HL-60 (cell line): ENCODE measurements at regions not wholly inside any gene's neighbourhood (a gene's known extent, or its start where the extent isn't known, plus 50 kb on each side); places are given as distances from the start of the nearest gene placed in this dataset.

Source experiments
- DNase-seq, 2 experiments: peaks; one replicate each; pipeline ENCODE4 v3.0.0-alpha.2; 2010 to 2020; ENCODE audit warnings: low read depth in 1 of 2, low spot score in 1 of 2
- H3K27ac ChIP-seq: fragments of 250-450 bp; sonication (Bioruptor Pico); replicated peaks from 2 replicates; pipeline ENCODE4 v1.5.1; 2020; ENCODE audit warnings: mild to moderate bottlenecking, moderate library complexity
- H3K27me3 ChIP-seq: fragments of 250-450 bp; sonication (Bioruptor Pico); 2 replicates; pipeline ENCODE4 v1.5.1; 2021; ENCODE audit warnings: mild to moderate bottlenecking, moderate library complexity; ENCODE audit not compliant: insufficient read depth, poor library complexity, severe bottlenecking
- H3K4me3 ChIP-seq: replicated peaks from 2 replicates; pipeline ENCODE4 v1.5.1; 2011; ENCODE audit warnings: mild to moderate bottlenecking, control low read depth, low read length; ENCODE audit not compliant: insufficient read depth
- GABPA ChIP-seq: IDR thresholded peaks from 2 replicates; pipeline ENCODE4 v1.6.1; 2012; ENCODE audit warnings: low read depth
- POLR2AphosphoS5 ChIP-seq: IDR thresholded peaks from 2 replicates; pipeline ENCODE4 v1.6.1; 2012; ENCODE audit warnings: low read depth
- SPI1 ChIP-seq: IDR thresholded peaks from 2 replicates; pipeline ENCODE4 v1.6.1; 2012; ENCODE audit warnings: low read depth, mild to moderate bottlenecking, borderline replicate concordance
- TF ChIP-seq, protein P1 (sequence below): IDR thresholded peaks from 2 replicates; pipeline ENCODE4 v1.6.1; 2012; ENCODE audit warnings: low read depth; ENCODE audit not compliant: insufficient replicate concordance
- TF ChIP-seq, protein P2 (sequence below): IDR thresholded peaks from one replicate; pipeline ENCODE4 v1.5.1; 2011; ENCODE audit warnings: low read length, control low read depth, inconsistent platforms; ENCODE audit not compliant: insufficient read depth

DNA sequence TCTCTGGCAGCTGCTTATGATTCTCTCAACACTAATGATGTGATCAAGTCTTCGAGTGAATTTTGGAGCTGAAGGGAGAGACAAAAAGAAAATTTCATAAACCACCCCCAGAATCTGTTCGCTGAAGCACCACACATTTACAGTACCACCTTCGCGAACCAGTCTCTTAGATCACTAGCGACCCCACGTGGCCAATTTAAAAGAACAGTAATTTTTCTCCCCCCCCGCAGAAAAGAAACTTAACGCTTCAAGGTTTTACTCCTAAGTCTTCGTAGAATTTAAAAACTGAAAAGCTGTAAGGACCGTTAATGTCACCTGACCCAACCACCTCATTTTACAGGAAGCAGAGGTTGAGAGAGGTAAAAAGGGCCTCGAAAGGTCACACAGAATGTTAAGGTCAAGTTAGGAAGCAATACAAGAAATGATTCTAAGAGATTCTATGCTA, 187.5 kb downstream of the QDPR start:
- H3K27me3 ChIP-seq, result no peaks in the 10 kb centered on the region
- TF ChIP-seq, protein P1, sequence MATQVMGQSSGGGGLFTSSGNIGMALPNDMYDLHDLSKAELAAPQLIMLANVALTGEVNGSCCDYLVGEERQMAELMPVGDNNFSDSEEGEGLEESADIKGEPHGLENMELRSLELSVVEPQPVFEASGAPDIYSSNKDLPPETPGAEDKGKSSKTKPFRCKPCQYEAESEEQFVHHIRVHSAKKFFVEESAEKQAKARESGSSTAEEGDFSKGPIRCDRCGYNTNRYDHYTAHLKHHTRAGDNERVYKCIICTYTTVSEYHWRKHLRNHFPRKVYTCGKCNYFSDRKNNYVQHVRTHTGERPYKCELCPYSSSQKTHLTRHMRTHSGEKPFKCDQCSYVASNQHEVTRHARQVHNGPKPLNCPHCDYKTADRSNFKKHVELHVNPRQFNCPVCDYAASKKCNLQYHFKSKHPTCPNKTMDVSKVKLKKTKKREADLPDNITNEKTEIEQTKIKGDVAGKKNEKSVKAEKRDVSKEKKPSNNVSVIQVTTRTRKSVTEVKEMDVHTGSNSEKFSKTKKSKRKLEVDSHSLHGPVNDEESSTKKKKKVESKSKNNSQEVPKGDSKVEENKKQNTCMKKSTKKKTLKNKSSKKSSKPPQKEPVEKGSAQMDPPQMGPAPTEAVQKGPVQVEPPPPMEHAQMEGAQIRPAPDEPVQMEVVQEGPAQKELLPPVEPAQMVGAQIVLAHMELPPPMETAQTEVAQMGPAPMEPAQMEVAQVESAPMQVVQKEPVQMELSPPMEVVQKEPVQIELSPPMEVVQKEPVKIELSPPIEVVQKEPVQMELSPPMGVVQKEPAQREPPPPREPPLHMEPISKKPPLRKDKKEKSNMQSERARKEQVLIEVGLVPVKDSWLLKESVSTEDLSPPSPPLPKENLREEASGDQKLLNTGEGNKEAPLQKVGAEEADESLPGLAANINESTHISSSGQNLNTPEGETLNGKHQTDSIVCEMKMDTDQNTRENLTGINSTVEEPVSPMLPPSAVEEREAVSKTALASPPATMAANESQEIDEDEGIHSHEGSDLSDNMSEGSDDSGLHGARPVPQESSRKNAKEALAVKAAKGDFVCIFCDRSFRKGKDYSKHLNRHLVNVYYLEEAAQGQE, result no peak
- no peak overlapping the region for H3K27ac ChIP-seq
- peak; percentile 8 to 18 for DNase-seq
- no peak overlapping the region for H3K4me3 ChIP-seq

- Histone ChIP-seq H3K27ac (no peak overlapping the region), H3K27me3 (no peaks in the 10 kb centered on the region), H3K4me3 (no peak overlapping the region)
- TF ChIP-seq, protein P2, sequence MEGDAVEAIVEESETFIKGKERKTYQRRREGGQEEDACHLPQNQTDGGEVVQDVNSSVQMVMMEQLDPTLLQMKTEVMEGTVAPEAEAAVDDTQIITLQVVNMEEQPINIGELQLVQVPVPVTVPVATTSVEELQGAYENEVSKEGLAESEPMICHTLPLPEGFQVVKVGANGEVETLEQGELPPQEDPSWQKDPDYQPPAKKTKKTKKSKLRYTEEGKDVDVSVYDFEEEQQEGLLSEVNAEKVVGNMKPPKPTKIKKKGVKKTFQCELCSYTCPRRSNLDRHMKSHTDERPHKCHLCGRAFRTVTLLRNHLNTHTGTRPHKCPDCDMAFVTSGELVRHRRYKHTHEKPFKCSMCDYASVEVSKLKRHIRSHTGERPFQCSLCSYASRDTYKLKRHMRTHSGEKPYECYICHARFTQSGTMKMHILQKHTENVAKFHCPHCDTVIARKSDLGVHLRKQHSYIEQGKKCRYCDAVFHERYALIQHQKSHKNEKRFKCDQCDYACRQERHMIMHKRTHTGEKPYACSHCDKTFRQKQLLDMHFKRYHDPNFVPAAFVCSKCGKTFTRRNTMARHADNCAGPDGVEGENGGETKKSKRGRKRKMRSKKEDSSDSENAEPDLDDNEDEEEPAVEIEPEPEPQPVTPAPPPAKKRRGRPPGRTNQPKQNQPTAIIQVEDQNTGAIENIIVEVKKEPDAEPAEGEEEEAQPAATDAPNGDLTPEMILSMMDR, result no peak
- TF ChIP-seq, protein P1, result no peak
- TF ChIP-seq GABPA, result no peak
- no peak for TF ChIP-seq POLR2AphosphoS5
- TF ChIP-seq SPI1, result no peak
- no peak for DNase-seq
Measured at GRCh38 chr4:17323554-17324385, 188.1 kb downstream of the QDPR start.

DNA sequence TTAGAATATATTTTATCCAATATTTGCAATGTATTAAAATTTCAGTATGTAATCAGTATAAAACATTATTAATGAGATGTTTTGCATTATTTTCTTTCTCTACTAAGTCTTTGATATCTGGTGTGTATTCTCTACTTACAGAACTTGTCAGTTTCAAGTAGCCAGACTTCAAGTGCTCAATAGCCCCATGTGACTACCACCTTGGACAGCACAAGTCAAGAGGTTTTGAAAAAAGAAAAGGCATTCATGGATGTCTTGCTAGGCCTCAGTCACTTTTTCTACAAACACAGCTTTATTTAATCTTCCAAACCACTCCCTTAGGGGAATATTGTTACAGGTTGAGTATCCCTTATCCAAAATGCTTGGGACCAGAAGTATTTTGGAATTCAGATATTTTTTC, 189.4 kb downstream of the QDPR start:
- Histone ChIP-seq H3K27ac (no peak overlapping the region), H3K27me3 (no peaks in the 10 kb centered on the region), H3K4me3 (no peak overlapping the region)
- TF ChIP-seq, protein P1, result peak; percentile 30
- TF ChIP-seq GABPA (no peak), POLR2AphosphoS5 (no peak), SPI1 (no peak)
- TF ChIP-seq, protein P2, result no peak
- DNase-seq, result no peak
